Neuron (in vitro differentiated cells): ENCODE measurements at regions not wholly inside any gene's neighbourhood (a gene's known extent, or its start where the extent isn't known, plus 50 kb on each side); places are given as distances from the start of the nearest gene placed in this dataset.
A peak's percentile ranks its signal among the peaks of the same experiment; 100 is the strongest.
"Not testable (repeated sequence)": the region's sequence is repeated elsewhere in the genome, so short reads cannot be mapped to it uniquely, and the experiment has no call there.

ENCODE experiments used
- H2AFZ ChIP-seq: one replicate; pipeline ENCODE4 v1.6.1; 2013; ENCODE audit warnings: low read depth, mild to moderate bottlenecking, inconsistent platforms, low read length, moderate library complexity
- H3K27me3 ChIP-seq: one replicate; pipeline ENCODE4 v1.6.1; 2013; ENCODE audit warnings: low read length; ENCODE audit not compliant: insufficient read depth
- H3K36me3 ChIP-seq: one replicate; pipeline ENCODE4 v1.6.1; 2013; ENCODE audit warnings: low read length; ENCODE audit not compliant: insufficient read depth
- H3K4me1 ChIP-seq: one replicate; pipeline ENCODE4 v1.6.1; 2013; ENCODE audit warnings: low read length; ENCODE audit not compliant: insufficient read depth
- H3K4me3 ChIP-seq: 2 replicates; pipeline ENCODE4 v1.5.1; 2013; ENCODE audit warnings: mild to moderate bottlenecking, low read length, moderate library complexity
- H3K9me3 ChIP-seq: one replicate; pipeline ENCODE4 v1.6.1; 2013; ENCODE audit warnings: low read length

GRCh38 chr18:35861367-35862118, 110.9 kb upstream of the RMP24 start:
- Histone ChIP-seq H3K36me3 (no peaks in the 10 kb centered on the region), H2AFZ (peak overlapping the region; percentile 39), H3K27me3 (no peaks in the 10 kb centered on the region), H3K4me1 (peaks cover 10% of the 10 kb centered on the region), H3K9me3 (no peaks in the 10 kb centered on the region), H3K4me3 (no peak overlapping the region)

DNA sequence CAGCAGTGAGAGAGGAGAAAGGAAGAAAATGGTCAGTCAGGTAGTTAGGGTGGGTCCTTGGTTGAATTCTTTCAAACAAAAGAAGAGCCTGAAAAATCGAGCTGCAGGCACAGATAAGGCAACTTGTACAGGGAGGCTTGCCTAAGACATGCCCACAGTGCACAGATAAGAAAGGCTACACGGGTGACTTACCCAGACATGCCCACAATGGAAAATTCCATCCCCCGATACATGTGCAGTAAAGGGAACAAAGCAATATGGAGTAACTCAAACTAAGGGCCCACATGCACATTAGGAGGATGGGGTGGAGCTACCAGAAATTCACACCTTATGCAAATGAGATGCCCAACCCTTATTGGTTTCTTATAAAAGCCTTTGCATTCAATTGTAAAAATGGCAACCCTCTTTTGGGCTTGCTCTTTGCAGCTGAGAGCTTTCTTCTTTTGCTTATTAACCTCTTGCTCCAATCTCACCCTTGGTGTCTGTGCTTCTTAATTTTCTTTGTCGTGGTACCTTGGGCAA, 110.3 kb upstream of the RMP24 start:
- H3K4me1 ChIP-seq, result peaks cover 10% of the 10 kb centered on the region
- H2AFZ ChIP-seq, result peak overlapping the region; percentile 39
- no peaks in the 10 kb centered on the region for H3K36me3 ChIP-seq
- H3K9me3 ChIP-seq, result no peaks in the 10 kb centered on the region
- no peak overlapping the region for H3K4me3 ChIP-seq
- H3K27me3 ChIP-seq, result no peaks in the 10 kb centered on the region

GRCh38 chr18:35864916-35865315, 107.6 kb upstream of the RMP24 start:
- Histone ChIP-seq H3K4me1 (peaks cover 10% of the 10 kb centered on the region), H3K9me3 (no peaks in the 10 kb centered on the region), H3K27me3 (no peaks in the 10 kb centered on the region), H3K4me3 (no peak overlapping the region), H2AFZ (no peak overlapping the region), H3K36me3 (no peaks in the 10 kb centered on the region)

GRCh38 chr18:35868915-35869314, 103.6 kb upstream of the RMP24 start:
- Histone ChIP-seq H3K9me3 (no peaks in the 10 kb centered on the region), H2AFZ (no peak overlapping the region), H3K27me3 (no peaks in the 10 kb centered on the region), H3K4me3 (no peak overlapping the region), H3K4me1 (no peaks in the 10 kb centered on the region), H3K36me3 (no peaks in the 10 kb centered on the region)

- H2AFZ ChIP-seq, result no peak overlapping the region
- no peaks in the 10 kb centered on the region for H3K4me1 ChIP-seq
- no peaks in the 10 kb centered on the region for H3K36me3 ChIP-seq
- no peaks in the 10 kb centered on the region for H3K9me3 ChIP-seq
- H3K4me3 ChIP-seq, result no peak overlapping the region
- no peaks in the 10 kb centered on the region for H3K27me3 ChIP-seq
Measured at GRCh38 chr18:35871337-35871736, 101.1 kb upstream of the RMP24 start.

DNA sequence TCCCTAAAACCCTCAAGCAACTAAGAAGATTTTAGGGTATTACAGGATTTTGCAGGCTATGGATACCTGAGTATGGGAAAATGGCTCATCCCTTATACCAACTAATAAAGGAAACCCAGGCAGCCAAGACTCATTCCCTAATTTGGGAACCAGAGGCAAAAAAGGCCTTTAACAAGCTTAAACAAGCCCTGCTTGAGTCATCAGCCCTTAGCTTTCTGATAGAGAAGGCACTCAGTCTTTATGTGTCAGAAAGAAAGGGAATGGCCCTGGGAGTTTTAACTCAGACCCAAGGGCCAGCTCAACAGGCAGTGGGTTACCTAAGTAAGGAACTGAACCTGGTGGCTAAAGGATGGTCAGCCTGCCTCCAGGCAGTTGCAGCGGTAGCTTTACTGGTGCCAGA, 96.9 kb upstream of the RMP24 start:
- no peaks in the 10 kb centered on the region for H3K27me3 ChIP-seq
- peaks cover 5% of the 10 kb centered on the region for H3K4me1 ChIP-seq
- H3K4me3 ChIP-seq, result no peak overlapping the region
- no peak overlapping the region for H2AFZ ChIP-seq
- H3K36me3 ChIP-seq, result no peaks in the 10 kb centered on the region
- H3K9me3 ChIP-seq, result no peaks in the 10 kb centered on the region

- Histone ChIP-seq H3K4me3 (no peak overlapping the region), H3K27me3 (no peaks in the 10 kb centered on the region), H3K36me3 (no peaks in the 10 kb centered on the region), H2AFZ (no peak overlapping the region), H3K9me3 (no peaks in the 10 kb centered on the region), H3K4me1 (peaks cover 5% of the 10 kb centered on the region)
Measured at GRCh38 chr18:35876243-35876642, 96.2 kb upstream of the RMP24 start.

- H3K27me3 ChIP-seq, result no peaks in the 10 kb centered on the region
- no peak overlapping the region for H3K4me3 ChIP-seq
Measured at GRCh38 chr18:35880788-35881455, 91.6 kb upstream of the RMP24 start.

GRCh38 chr18:35888329-35888728, 84.2 kb upstream of the RMP24 start:
- Histone ChIP-seq H3K4me1 (no peaks in the 10 kb centered on the region), H3K36me3 (no peaks in the 10 kb centered on the region), H3K9me3 (no peaks in the 10 kb centered on the region), H3K4me3 (no peak overlapping the region), H2AFZ (no peak overlapping the region), H3K27me3 (no peaks in the 10 kb centered on the region)

More at GRCh38 chr18:35880788-35881455, 91.6 kb upstream of the RMP24 start:
- Histone ChIP-seq H3K4me1 (peaks cover 5% of the 10 kb centered on the region), H3K36me3 (no peaks in the 10 kb centered on the region), H3K9me3 (no peaks in the 10 kb centered on the region), H2AFZ (no peak overlapping the region)

- H2AFZ ChIP-seq, result no peak overlapping the region
- H3K4me3 ChIP-seq, result no peak overlapping the region
- no peaks in the 10 kb centered on the region for H3K9me3 ChIP-seq
- H3K27me3 ChIP-seq, result no peaks in the 10 kb centered on the region
- no peaks in the 10 kb centered on the region for H3K4me1 ChIP-seq
- no peaks in the 10 kb centered on the region for H3K36me3 ChIP-seq
Measured at GRCh38 chr18:35889677-35890076, 82.8 kb upstream of the RMP24 start.

GRCh38 chr18:35890323-35890722, 82.2 kb upstream of the RMP24 start:
- Histone ChIP-seq H3K27me3 (no peaks in the 10 kb centered on the region), H3K4me3 (no peak overlapping the region)

GRCh38 chr18:35892118-35892517, 80.4 kb upstream of the RMP24 start:
- Histone ChIP-seq H3K4me3 (no peak overlapping the region), H3K4me1 (no peaks in the 10 kb centered on the region), H2AFZ (no peak overlapping the region), H3K36me3 (no peaks in the 10 kb centered on the region), H3K27me3 (no peaks in the 10 kb centered on the region), H3K9me3 (no peaks in the 10 kb centered on the region)

More at GRCh38 chr18:35890323-35890722, 82.2 kb upstream of the RMP24 start:
- H2AFZ ChIP-seq, result no peak overlapping the region
- H3K4me1 ChIP-seq, result no peaks in the 10 kb centered on the region
- no peaks in the 10 kb centered on the region for H3K9me3 ChIP-seq
- no peaks in the 10 kb centered on the region for H3K36me3 ChIP-seq

DNA sequence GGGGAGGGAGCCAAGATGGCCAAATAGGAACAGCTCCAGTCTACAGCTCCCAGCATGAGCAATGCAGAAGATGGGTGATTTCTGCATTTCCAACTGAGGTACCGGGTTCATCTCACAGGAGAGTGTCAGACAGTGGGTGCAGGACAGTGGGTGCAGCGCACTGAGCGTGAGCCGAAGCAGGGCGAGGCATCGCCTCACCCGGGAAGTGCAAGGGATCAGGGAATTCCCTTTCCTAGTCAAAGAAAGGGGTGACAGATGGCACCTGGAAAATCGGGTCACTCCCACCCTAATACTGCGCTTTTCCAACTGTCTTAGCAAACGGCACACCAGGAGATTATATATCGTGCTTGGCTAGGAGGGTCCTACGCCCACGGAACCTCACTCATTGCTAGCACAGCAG, 75.0 kb upstream of the RMP24 start:
- not testable (repeated sequence) for H3K9me3 ChIP-seq, H3K36me3 ChIP-seq, H3K27me3 ChIP-seq, H3K4me3 ChIP-seq, H3K4me1 ChIP-seq, H2AFZ ChIP-seq
